NCI-H2171 (cell line): ENCODE measurements at regions not wholly inside any gene's neighbourhood (a gene's known extent, or its start where the extent isn't known, plus 50 kb on each side); places are given as distances from the start of the nearest gene placed in this dataset.
"Not testable (repeated sequence)": the region's sequence is repeated elsewhere in the genome, so short reads cannot be mapped to it uniquely, and the experiment has no call there.

Experiments used
- DNase-seq: peaks from one replicate; lab custom pipeline; 2025; lab: John Stamatoyannopoulos, UW

DNA sequence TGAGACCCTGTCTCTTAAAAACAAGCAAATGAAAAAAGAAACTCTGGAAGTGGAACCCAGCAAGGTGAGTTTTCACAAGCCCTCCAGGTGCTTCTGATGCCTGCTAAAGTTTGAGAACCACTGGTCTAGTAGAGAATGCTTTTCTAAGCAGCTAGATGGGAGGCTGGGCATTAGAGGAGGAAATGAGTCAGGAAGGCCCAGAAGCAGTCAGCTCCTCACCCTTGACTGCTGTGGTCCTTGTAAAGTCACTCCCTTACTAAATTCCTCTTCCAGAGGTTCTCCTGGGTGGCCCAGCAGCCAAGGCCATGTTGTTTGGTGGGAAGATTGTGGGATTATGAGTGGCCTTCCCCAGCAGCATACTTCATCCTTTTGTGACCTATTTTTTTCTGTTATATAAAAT, 52.0 kb upstream of the FYN start:
- no peak for DNase-seq

GRCh38 chr6:111926731-111927302, 53.6 kb upstream of the FYN start:
- peak; percentile 96 for DNase-seq

DNA sequence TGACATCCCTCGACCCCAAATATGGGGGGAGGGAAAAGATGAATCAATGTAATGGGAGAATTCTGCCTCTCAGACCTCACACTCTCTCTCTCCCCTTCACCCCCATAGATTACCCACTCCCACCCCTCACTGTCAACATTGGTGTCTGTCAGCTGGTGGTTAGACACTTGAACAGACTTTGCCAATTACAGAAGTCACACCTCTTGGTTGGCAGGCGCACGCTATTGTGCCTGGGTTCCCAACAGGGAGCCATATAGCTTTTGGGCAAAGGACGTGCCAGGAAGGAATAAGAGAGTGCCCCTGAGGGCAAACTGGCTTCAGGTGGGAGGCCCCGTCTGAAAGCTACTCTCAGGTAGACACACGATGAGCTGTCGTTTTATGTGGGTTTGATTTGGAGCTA, 54.1 kb upstream of the FYN start:
- DNase-seq: peak; percentile 96

DNA sequence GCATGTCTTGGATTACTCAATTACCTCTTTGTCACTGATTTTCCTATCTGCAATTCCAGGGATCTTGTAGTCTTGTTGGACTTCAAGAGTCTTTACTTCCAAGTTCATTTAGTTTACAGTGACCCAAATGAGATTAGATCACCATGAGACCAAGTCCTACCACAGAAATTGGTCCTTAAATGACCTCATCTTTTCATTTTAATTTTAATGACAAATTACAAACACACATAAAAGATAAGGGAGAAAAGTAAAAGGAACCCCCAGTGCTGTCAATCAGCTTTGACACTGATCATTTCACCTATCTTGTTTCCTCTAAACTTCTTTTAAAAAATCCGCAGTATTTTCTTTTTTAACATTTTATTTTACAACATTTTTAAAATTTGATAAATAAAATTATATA, 54.9 kb upstream of the FYN start:
- DNase-seq: no peak

DNA sequence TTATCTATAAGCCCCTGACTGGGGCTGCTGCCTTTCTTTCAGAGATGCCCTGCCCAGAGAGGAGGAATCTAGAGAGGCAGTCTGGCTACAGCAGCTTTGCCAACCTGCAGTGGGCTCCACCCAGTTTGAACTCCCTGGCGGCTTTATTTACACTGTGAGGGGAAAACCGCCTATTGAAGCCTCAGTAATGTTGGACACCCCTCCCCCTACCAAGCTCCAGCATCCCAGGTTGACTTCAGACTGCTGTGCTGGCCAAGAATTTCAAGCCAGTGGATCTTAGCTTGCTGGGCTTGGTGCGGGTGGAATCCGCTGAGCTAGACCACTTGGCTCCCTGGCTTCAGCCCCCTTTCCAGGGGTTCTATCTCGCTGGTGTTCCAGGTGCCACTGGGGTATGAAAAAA, 61.4 kb upstream of the FYN start:
- not testable (repeated sequence) for DNase-seq

GRCh38 chr6:111936718-111937117, 63.5 kb upstream of the FYN start:
- DNase-seq: no peak

DNA sequence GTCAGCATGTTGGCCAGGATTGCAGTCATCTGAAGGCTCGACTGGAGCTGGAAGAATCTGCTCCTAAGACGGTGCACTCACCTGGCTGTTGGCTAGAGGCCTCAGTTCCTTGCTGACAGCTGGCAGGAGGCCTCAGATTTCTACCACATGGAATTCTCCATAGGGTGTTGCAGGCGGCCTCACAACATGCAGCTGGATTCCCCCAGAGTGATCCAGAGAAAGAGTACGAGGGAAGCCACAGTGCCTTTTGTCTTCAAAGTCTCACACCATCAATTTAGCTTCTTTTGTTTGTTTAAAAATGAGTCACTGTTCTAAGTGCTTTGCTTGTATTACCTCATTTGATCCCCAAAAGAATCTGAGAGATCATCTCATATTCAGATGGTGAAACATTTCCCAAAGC, 65.5 kb upstream of the FYN start:
- peak; percentile 52 for DNase-seq

GRCh38 chr6:111939902-111940301, 66.7 kb upstream of the FYN start:
- DNase-seq: no peak

DNA sequence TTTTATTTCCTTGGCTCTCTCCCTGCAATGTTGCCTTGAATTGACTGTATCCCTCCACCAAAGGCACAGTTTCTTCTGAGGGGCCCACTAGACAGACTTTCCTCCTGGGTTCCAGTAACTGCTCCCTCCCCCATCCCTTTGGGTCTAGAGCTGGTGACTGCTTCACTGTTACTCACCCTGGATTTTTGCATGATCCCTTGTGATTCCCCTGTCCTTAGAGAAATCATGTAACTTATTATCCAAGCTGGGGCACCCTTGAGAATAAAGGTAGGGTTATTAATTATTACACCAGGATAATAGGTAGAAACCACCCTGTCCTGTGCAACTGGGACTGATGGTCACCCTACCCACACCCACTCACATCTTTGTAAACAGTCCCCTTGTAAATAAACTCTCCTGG, 67.5 kb upstream of the FYN start:
- DNase-seq: no peak

DNA sequence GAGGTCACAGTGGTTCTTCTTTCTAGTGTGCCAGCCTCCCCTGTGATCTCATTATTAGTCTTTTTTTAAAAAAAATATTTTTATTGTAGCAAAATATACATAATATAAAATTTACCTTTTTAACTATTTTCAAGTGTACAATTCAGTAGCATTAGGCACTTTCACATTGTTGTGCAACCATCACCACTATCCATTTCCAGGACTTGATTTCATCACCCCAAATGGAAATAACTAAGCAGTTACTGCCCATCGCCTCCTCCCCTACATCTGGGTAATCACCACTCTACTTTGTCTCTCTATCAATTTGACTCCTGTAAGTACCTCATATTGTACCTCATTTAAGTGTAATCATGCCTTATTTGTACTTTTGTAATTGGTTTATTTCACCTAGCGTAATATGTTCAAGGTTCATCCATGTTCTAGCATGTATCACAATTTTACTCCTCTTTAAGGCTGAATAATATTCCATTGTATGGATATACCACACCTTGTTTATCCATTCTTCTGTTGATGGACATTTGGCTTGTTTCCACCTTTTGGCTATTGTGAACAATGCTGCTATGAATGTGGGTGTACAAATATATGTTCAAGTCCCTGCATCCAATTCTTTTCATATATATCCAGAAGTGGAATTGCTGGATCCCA, 68.6 kb upstream of the FYN start:
- DNase-seq: no peak

- no peak for DNase-seq
These were observed 69.3 kb upstream of the FYN start for GRCh38 chr6:111942561-111942960.

DNA sequence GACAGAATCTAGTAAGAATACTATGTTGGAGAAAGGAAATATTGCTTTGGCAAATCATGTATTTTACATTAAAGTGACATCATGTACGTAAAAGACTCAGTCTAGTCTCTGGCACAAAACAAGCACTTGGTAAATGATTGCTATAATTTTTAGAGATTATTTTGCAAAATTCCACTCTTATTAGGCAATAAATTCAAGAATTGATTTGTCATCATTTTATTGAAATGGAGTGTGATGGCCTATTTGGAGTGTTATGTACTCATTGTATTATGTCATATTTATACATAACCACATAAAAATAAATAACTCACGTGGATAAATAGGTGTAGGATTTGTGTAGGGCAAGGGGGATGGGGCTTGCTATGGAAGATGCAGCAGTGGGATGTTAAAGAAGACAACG, 70.0 kb upstream of the FYN start:
- no peak for DNase-seq

DNA sequence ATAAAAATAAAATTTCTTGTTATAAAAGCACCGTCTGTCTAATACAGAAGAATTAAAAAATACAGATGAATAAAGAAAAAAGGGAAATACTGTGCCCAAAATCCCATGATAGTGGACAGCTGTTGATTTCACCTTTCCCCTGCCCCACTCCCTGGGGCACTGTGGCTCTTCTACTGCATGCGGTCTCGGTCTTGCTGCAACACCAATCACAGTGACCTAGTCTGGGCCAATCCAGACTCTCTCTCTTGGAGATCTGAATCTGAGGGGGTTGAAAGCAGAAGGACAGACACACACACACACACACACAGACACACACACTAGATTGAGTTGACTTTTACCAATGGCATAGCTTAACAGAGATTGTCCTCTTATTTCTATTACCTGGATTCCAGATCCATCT, 70.5 kb upstream of the FYN start:
- DNase-seq: no peak

DNA sequence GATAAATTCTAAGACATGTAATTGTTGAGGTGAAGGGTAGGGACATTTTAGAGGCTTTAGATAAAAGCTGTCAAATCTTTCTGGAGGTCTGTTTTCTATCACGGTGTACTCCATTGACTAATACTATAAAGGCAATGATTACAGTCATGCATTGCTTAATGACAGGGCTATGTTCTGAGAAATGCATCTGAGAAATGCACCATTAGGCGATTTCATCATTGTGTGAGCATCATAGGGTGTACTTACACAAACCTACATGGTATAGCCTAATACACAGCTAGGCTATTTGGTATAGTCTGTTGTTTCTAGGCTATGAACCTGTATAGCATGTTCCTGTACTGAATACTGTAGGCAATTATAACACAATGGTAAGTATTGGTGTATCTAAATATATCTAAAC, 71.3 kb upstream of the FYN start:
- no peak for DNase-seq

GRCh38 chr6:111949546-111949945, 76.3 kb upstream of the FYN start:
- DNase-seq: no peak

- DNase-seq: not testable (repeated sequence)
These were observed 76.7 kb upstream of the FYN start for GRCh38 chr6:111949984-111950383.

DNA sequence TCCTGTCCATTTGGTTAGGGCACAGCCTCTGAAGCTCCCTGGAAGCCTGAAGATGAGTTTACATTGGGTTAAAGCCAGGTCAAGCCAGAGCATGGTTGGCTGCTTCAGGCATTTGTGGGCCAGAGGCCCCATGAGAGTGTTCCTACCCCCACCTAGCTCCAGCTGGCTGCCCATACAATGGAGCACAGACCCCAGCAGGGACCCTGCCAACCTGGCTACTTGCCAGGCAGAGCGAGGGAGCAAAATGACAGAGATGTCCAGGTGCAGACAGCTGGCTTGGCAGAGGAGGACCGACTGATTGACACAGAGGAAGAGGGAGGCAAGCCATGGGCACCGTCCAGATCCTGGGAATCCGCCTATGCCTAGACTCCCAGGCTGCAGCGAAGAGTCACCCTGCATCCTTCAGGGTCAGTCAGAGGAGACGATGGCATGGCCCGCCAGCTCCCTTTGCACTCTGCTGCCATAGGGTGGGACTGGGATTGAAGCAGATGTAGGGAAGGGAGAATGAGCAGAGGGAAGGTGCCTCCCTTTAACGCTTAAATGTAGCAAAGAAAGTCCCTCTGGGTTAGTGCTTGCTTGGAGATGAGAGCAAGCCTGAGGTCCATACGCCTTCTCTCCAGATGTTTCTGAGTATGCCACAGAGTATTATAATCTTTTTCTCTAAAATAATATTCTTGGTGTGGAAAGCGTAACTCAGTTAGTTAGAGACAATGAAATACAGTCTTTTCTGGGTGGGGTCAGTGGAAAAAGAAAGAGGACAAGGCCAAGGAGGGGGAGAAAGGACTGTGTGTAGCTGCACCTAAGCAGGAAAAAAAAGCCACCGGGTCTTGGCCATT, 77.6 kb upstream of the FYN start:
- DNase-seq: no peak

DNA sequence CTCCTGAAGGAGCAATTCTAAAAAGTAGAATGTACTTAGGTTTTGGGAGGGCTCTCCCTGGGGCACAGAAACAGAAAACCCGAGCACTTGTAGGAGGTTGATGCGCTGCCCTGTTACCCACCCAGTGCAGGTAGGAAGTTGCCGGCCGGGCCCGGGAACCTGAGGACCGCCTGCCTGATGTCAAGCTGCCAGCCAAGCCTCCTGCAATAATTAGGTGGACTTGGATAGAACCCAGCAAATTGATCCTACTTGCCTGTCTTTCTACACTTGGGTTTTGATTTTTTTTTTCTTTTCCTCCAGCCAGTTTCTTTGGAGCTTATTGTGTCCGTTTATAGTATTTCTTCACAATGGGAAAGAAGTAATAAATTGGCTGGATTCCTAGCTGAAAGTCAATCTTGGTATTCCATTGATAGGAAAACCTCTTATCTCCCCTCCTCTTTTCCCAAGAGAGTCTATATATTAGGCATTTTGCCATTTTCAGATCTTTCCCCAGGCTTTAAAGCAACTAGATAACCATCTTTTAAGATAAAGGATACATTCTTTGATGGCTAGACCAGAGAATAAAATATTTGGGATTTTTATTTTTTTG, 78.3 kb upstream of the FYN start:
- DNase-seq: no peak

GRCh38 chr6:111952274-111952673, 79.0 kb upstream of the FYN start:
- DNase-seq: peak; percentile 13

DNA sequence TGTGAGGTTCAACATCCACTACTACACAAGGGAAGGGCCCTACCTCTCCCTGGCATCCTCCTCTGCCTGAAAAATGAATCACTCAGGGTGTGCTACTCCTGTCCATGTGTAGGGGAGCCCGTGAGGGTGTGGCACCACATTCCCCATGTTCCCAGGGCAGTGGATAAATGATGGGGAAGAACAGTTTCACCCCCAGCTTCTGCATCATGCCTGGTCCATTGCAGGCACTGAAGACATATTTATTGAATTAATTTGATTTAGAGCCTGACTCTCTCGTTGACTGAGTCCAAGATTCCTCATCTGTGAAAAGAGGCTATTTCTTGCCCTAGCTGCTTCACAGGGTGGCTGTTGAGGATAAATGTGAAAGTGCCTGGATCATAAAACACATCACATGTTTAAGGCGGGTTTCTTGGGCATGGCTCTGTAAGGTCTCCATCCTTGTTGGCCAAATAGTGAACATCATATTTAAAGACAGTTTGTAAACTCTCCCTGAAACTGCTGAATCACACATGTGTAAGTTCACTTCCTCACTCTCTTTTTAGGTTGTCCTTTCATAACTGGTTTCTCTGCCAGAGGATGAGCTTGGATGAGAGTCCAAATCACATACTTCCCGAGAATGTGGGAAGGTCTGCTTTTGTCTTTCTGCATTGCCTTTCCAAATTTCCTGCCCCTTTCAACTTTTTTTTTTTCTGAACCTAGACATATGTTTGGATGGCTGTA, 79.7 kb upstream of the FYN start:
- no peak for DNase-seq

GRCh38 chr6:111956098-111956497, 82.8 kb upstream of the FYN start:
- no peak for DNase-seq

- peak; percentile 64 for DNase-seq
These were observed 84.5 kb upstream of the FYN start for GRCh38 chr6:111957623-111958315.
